KMS-11 (cell line): ENCODE measurements at regions not wholly inside any gene's neighbourhood (a gene's known extent, or its start where the extent isn't known, plus 50 kb on each side); places are given as distances from the start of the nearest gene placed in this dataset.

Source experiments
- H2AFZ ChIP-seq: fragments of 200-600 bp; sonication (generic); 2 replicates; pipeline ENCODE4 v1.6.1; 2016; ENCODE audit warnings: antibody characterized with exemption, mixed run types, low read depth
- H3K27ac ChIP-seq: fragments of 200-600 bp; sonication (generic); 2 replicates; pipeline ENCODE4 v1.6.1; 2016; ENCODE audit warnings: mild to moderate bottlenecking, mixed run types
- H3K27me3 ChIP-seq: fragments of 200-600 bp; sonication (generic); 2 replicates; pipeline ENCODE4 v1.6.1; 2017; ENCODE audit warnings: mild to moderate bottlenecking, low read depth, mixed run types, moderate library complexity; ENCODE audit not compliant: insufficient read depth
- H3K36me3 ChIP-seq: fragments of 200-600 bp; sonication (generic); 2 replicates; pipeline ENCODE4 v1.6.1; 2017; ENCODE audit warnings: mild to moderate bottlenecking, mixed run types; ENCODE audit not compliant: insufficient read depth
- H3K4me1 ChIP-seq: fragments of 200-600 bp; sonication (generic); 2 replicates; pipeline ENCODE4 v1.6.1; 2016; ENCODE audit warnings: mild to moderate bottlenecking, low read depth, mixed run types; ENCODE audit not compliant: poor library complexity, severe bottlenecking
- H3K4me2 ChIP-seq: fragments of 200-600 bp; sonication (generic); 2 replicates; pipeline ENCODE4 v1.7.0; 2016; ENCODE audit warnings: mild to moderate bottlenecking, mixed run types
- H3K4me3 ChIP-seq: fragments of 200-600 bp; sonication (generic); IDR thresholded peaks from 2 replicates; pipeline ENCODE4 v1.6.1; 2017; ENCODE audit warnings: low read depth, low read length, mixed read lengths; ENCODE audit not compliant: insufficient read depth
- H3K79me2 ChIP-seq: fragments of 200-600 bp; sonication (generic); 2 replicates; pipeline ENCODE4 v1.6.1; 2016; ENCODE audit warnings: low read depth, mixed run types; ENCODE audit not compliant: insufficient read depth
- H3K9ac ChIP-seq: fragments of 200-600 bp; sonication (generic); 2 replicates; pipeline ENCODE4 v1.6.1; 2016; ENCODE audit warnings: mild to moderate bottlenecking, mixed run types
- H4K20me1 ChIP-seq: fragments of 200-600 bp; sonication (generic); 2 replicates; pipeline ENCODE4 v1.6.1; 2016; ENCODE audit warnings: mild to moderate bottlenecking, mixed run types; ENCODE audit not compliant: insufficient read depth
- CTCF ChIP-seq: fragments of 200-600 bp; sonication (generic); conservative IDR thresholded peaks from 2 replicates; pipeline ENCODE4 v1.6.1; 2017; ENCODE audit warnings: low read depth, mild to moderate bottlenecking, antibody characterized with exemption, low read length, moderate library complexity, mixed read lengths

GRCh38 chr17:72404872-72405271 lies 284.1 kb downstream of the SOX9 start:
- H3K27ac ChIP-seq: no peak overlapping the region
- H3K79me2 ChIP-seq: no peaks in the 10 kb centered on the region
- H3K4me2 ChIP-seq: no peak overlapping the region
- no peaks in the 10 kb centered on the region for H3K4me1 ChIP-seq
- no peak overlapping the region for H2AFZ ChIP-seq
- TF ChIP-seq CTCF: no peak
- H3K4me3 ChIP-seq: no peak overlapping the region
- no peak overlapping the region for H3K9ac ChIP-seq
- H4K20me1 ChIP-seq: no peaks in the 10 kb centered on the region
- H3K27me3 ChIP-seq: no peaks in the 10 kb centered on the region
- H3K36me3 ChIP-seq: no peaks in the 10 kb centered on the region

- Histone ChIP-seq H2AFZ (no peak overlapping the region), H3K27me3 (no peaks in the 10 kb centered on the region), H3K9ac (no peak overlapping the region), H3K4me1 (no peaks in the 10 kb centered on the region), H3K36me3 (no peaks in the 10 kb centered on the region), H3K27ac (no peak overlapping the region), H4K20me1 (no peaks in the 10 kb centered on the region), H3K4me2 (no peak overlapping the region), H3K4me3 (no peak overlapping the region), H3K79me2 (no peaks in the 10 kb centered on the region)
- no peak for TF ChIP-seq CTCF
These were observed 284.9 kb downstream of the SOX9 start for GRCh38 chr17:72405662-72406230.

GRCh38 chr17:72406498-72406897 lies 285.7 kb downstream of the SOX9 start:
- H3K36me3 ChIP-seq: no peaks in the 10 kb centered on the region
- no peak overlapping the region for H2AFZ ChIP-seq
- H3K4me2 ChIP-seq: no peak overlapping the region
- H3K9ac ChIP-seq: no peak overlapping the region
- no peak for TF ChIP-seq CTCF
- H3K79me2 ChIP-seq: no peaks in the 10 kb centered on the region
- no peaks in the 10 kb centered on the region for H3K4me1 ChIP-seq
- H3K27me3 ChIP-seq: no peaks in the 10 kb centered on the region
- H3K27ac ChIP-seq: no peak overlapping the region
- H3K4me3 ChIP-seq: no peak overlapping the region
- no peaks in the 10 kb centered on the region for H4K20me1 ChIP-seq

GRCh38 chr17:72407336-72407909 lies 286.6 kb downstream of the SOX9 start:
- Histone ChIP-seq H2AFZ (no peak overlapping the region), H3K79me2 (no peaks in the 10 kb centered on the region), H3K27ac (no peak overlapping the region), H4K20me1 (no peaks in the 10 kb centered on the region), H3K27me3 (no peaks in the 10 kb centered on the region), H3K36me3 (no peaks in the 10 kb centered on the region), H3K9ac (no peak overlapping the region), H3K4me2 (no peak overlapping the region), H3K4me3 (no peak overlapping the region), H3K4me1 (no peaks in the 10 kb centered on the region)
- no peak for TF ChIP-seq CTCF
